ENCODE measurements at regions not wholly inside any gene's neighbourhood (a gene's known extent, or its start where the extent isn't known, plus 50 kb on each side); places are given as distances from the start of the nearest gene placed in this dataset.

DNA sequence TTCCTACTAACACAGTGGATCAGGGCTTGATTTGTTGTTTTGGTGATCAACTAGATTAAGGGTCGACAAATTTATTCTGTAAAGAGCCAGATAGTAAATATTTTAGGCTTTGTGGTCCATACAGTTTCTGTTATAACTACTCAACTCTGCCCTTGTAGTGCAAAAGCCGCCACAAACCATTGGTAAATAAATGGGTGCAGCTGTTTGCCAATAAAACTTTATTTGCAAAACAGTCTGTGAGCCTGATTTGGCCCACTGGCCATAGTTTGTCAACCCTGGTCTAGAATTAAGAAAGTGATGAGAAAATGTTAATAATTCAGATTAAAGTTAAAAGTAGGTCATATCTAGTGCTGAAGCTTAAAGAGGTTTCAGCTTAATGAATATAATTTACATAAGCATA lies 84.0 kb upstream of the TRIM2 start:
- Histone ChIP-seq H3K4me1 (ENCODE audit: control insufficient read depth, low read depth, low read length) (no peaks in the 10 kb centered on the region), H3K4me3 (ENCODE audit: low read length) (no peak overlapping the region), H3K36me3 (ENCODE audit: control insufficient read depth, low read depth, low read length) (no peaks in the 10 kb centered on the region)

DNA sequence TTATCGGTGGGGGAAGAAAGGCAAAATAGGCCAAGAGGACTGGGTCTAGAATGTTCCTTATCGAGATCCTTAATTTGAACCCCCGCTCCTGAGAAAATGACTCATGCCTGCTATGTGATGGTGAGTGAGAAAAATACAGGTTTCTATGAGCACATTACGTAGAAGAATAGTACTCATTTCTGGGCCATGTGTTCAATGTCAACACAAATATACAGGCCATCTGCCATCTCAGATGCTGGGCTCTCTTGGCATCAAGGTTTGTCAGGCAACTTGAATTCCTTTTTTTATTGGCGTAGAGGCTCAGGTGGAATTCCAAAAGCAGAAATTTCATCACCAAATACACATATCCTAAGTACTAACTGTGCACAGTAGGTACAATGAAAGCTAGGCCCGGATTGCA lies 81.4 kb upstream of the TRIM2 start:
- no peak overlapping the region for H3K9ac ChIP-seq (ENCODE audit: low read length)
- no peak overlapping the region for H3K27ac ChIP-seq (ENCODE audit: low read length)
- H3K4me3 ChIP-seq (ENCODE audit: low read length), result no peak overlapping the region
- no peaks in the 10 kb centered on the region for H3K9me3 ChIP-seq (ENCODE audit: control insufficient read depth, low read depth, low read length)
- H3K27me3 ChIP-seq (ENCODE audit: control insufficient read depth, insufficient read depth, low read length), result no peaks in the 10 kb centered on the region
- peaks cover 12% of the 10 kb centered on the region for H3K4me1 ChIP-seq (ENCODE audit: control insufficient read depth, low read depth, low read length)
- H3K36me3 ChIP-seq (ENCODE audit: control insufficient read depth, low read depth, low read length), result no peaks in the 10 kb centered on the region

More for the DNA sequence above, 84.0 kb upstream of the TRIM2 start:
- no peak overlapping the region for H3K27ac ChIP-seq (ENCODE audit: low read length)
- H3K9ac ChIP-seq (ENCODE audit: low read length), result no peak overlapping the region
- no peaks in the 10 kb centered on the region for H3K27me3 ChIP-seq (ENCODE audit: control insufficient read depth, insufficient read depth, low read length)
- no peaks in the 10 kb centered on the region for H3K9me3 ChIP-seq (ENCODE audit: control insufficient read depth, low read depth, low read length)

DNA sequence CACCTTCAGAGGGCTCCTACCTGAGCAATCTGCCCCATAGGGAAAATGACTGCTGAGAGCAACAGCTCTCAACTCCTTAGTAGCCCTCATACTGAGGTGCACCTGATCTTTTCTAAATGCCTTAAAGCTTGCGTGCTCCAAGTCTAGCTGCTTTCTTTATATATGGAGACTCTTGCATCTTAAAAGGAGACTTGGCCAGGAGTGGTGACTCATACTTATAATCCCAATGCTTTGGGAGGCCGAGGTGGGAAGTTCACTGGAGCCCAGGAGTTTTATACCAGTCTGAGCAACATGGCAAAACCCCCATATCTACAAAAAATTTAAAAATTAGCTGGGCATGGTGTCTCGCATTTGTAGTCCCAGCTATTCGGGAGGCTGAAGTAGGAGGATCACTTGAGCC lies 78.1 kb upstream of the TRIM2 start:
- H3K4me1 ChIP-seq (ENCODE audit: control insufficient read depth, low read depth, low read length), result peaks cover 12% of the 10 kb centered on the region
- H3K4me3 ChIP-seq (ENCODE audit: low read length), result no peak overlapping the region
- H3K27me3 ChIP-seq (ENCODE audit: control insufficient read depth, insufficient read depth, low read length), result no peaks in the 10 kb centered on the region
- no peak overlapping the region for H3K27ac ChIP-seq (ENCODE audit: low read length)
- no peak overlapping the region for H3K9ac ChIP-seq (ENCODE audit: low read length)
- no peaks in the 10 kb centered on the region for H3K36me3 ChIP-seq (ENCODE audit: control insufficient read depth, low read depth, low read length)
- no peaks in the 10 kb centered on the region for H3K9me3 ChIP-seq (ENCODE audit: control insufficient read depth, low read depth, low read length)

DNA sequence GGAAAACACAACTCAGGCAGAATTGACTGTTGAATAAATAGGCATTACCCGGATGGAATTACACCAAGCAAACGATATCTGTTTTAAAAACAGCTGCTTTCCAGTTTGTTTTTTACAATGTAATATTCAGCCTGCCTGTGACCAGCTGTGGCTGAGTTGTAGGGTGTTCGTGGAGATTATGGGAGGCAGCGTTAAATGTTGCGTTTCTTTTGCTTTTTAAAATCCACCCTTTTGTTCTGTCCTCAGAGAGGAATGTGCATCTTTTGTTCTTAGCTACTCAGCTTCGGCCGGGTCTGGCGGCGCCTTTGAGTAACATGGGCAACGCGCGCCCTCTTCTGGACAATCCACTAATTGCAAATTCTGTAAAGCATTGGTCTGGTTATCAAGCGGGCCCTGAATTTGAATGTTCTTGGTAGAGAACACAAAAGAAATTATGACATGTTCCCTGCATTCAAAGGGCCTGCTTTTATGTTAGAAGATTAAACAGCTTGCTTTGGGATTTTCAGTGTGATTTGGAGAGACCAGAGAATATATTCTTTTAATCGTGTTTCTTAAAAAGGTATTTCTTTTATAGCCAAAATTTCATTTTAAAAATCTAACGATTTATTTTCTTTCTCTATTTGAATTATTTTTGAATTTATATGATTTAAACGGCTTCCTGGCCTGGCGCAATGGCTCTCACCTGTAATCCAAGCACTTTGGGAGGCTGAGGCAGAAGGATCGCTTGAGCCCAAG lies 76.3 kb upstream of the TRIM2 start:
- no peak overlapping the region for H3K27ac ChIP-seq (ENCODE audit: low read length)
- peak overlapping the region; percentile 29 for H3K9ac ChIP-seq (ENCODE audit: low read length)
- H3K36me3 ChIP-seq (ENCODE audit: control insufficient read depth, low read depth, low read length), result no peaks in the 10 kb centered on the region
- H3K4me1 ChIP-seq (ENCODE audit: control insufficient read depth, low read depth, low read length), result peaks cover 12% of the 10 kb centered on the region
- peak overlapping the region; percentile 47 for H3K4me3 ChIP-seq (ENCODE audit: low read length)
- no peaks in the 10 kb centered on the region for H3K27me3 ChIP-seq (ENCODE audit: control insufficient read depth, insufficient read depth, low read length)
- H3K9me3 ChIP-seq (ENCODE audit: control insufficient read depth, low read depth, low read length), result no peaks in the 10 kb centered on the region

DNA sequence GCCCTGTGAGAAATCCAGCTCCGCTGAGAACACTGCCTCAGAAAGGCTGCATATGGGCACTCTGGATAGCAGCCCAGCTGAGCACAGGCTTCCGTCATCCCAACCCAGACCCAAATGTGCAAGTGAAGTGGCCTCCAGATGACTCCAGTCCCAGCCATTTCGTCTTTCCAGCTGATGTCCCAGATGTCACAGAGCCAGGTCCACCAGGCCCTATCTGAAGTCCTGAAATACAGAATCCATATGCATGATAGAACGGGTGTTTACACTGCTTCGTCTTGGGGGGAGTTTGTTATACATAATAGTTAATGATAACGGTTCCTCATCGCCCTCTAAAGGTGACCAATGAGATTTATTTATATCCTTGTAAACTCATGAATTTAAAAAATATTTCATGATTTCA lies 72.6 kb upstream of the TRIM2 start:
- no peaks in the 10 kb centered on the region for H3K9me3 ChIP-seq (ENCODE audit: control insufficient read depth, low read depth, low read length)

DNA sequence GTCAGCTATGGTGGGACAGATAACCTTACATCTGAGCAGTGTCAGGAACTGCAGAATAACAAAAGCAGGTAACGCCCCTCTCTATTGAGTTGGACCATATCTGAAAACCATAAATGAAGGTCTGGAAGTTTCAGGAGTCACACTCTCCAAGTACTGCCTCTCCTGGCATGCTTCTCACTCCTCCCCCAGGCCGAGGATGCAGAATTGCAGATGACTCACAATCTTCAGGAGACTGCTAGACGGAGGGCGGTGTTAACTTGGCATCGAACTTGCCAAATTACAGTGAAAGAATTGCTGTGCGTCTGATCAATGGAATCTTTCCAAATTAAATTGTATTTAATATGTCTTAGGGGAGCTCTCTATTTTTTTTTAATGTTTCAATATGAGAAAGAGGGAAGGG lies 67.1 kb upstream of the TRIM2 start:
- H3K36me3 ChIP-seq (ENCODE audit: control insufficient read depth, low read depth, low read length), result no peaks in the 10 kb centered on the region
- H3K27ac ChIP-seq (ENCODE audit: low read length), result no peak overlapping the region
- H3K9me3 ChIP-seq (ENCODE audit: control insufficient read depth, low read depth, low read length), result no peaks in the 10 kb centered on the region
- no peak overlapping the region for H3K9ac ChIP-seq (ENCODE audit: low read length)
- no peak overlapping the region for H3K4me3 ChIP-seq (ENCODE audit: low read length)
- H3K4me1 ChIP-seq (ENCODE audit: control insufficient read depth, low read depth, low read length), result no peaks in the 10 kb centered on the region
- no peaks in the 10 kb centered on the region for H3K27me3 ChIP-seq (ENCODE audit: control insufficient read depth, insufficient read depth, low read length)

More for the DNA sequence above, 72.6 kb upstream of the TRIM2 start:
- no peaks in the 10 kb centered on the region for H3K27me3 ChIP-seq (ENCODE audit: control insufficient read depth, insufficient read depth, low read length)
- no peak overlapping the region for H3K27ac ChIP-seq (ENCODE audit: low read length)
- H3K4me3 ChIP-seq (ENCODE audit: low read length), result no peak overlapping the region
- peaks cover 12% of the 10 kb centered on the region for H3K4me1 ChIP-seq (ENCODE audit: control insufficient read depth, low read depth, low read length)
- no peak overlapping the region for H3K9ac ChIP-seq (ENCODE audit: low read length)
- H3K36me3 ChIP-seq (ENCODE audit: control insufficient read depth, low read depth, low read length), result no peaks in the 10 kb centered on the region

DNA sequence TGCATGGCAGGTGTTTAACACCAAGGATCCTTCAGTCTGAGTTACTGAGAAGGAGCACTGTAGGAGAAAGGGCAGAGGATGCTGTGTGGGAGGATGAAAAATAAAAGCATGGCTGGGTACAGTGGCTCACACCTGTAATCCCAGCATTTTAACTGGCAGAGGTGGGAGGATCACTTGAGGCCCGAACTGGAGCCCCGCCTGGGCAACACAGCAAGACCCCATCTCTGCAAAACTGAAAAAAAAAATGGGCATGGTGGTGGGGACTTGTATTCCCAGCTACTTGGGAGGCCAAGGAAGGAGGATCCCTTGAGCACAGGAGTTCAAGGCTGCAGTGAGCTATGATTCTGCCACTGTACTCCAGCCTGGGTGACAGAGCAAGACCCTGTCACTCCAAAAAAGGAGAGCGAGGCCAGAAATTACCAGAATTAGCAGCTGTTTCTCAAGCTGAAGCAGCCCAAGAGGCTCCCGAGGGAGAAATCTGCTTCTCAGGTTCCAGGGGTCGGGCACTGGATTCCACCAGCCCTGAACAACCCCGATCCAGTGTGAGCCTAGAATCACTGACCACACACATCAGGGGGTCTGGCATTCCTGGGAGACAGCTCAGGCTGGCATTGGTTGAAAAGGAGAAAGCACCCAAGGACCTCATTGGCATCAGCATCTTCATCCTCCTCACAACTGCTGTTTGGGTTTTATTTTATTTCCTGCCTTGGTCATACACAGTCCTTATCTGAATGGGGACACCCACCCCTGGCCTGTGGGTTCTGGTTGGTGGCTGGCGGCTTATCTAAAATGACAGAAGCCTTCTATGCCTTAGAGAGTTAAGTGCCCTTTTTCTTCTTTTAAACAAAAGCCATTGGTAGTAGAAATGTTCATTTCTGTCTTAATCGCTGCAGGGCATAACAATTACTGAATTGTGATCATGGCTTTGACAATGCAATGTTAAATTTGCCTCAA lies 66.3 kb upstream of the TRIM2 start:
- H3K36me3 ChIP-seq (ENCODE audit: control insufficient read depth, low read depth, low read length), result no peaks in the 10 kb centered on the region
- H3K4me3 ChIP-seq (ENCODE audit: low read length), result no peak overlapping the region
- no peak overlapping the region for H3K9ac ChIP-seq (ENCODE audit: low read length)
- H3K9me3 ChIP-seq (ENCODE audit: control insufficient read depth, low read depth, low read length), result no peaks in the 10 kb centered on the region
- no peaks in the 10 kb centered on the region for H3K27me3 ChIP-seq (ENCODE audit: control insufficient read depth, insufficient read depth, low read length)
- no peaks in the 10 kb centered on the region for H3K4me1 ChIP-seq (ENCODE audit: control insufficient read depth, low read depth, low read length)
- no peak overlapping the region for H3K27ac ChIP-seq (ENCODE audit: low read length)

DNA sequence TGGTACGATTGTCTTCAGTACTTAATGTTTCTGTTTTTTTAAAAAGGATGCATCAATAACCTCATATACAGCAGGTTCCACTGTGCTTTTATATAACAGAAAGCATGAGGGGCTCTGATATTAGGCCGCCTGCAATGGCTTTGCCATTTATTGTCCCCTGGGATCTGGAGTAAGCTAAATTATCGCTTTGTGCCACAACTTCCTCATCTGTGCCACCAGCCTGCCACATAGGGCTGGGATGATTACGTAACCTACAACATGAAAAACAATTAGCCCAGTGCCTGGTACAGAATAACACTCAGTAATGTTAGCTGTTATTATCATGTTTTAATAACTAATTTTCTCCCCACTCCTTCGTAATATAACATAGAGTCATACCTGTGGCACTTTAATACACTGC lies 65.5 kb upstream of the TRIM2 start:
- Histone ChIP-seq H3K27ac (ENCODE audit: low read length) (no peak overlapping the region), H3K36me3 (ENCODE audit: control insufficient read depth, low read depth, low read length) (no peaks in the 10 kb centered on the region), H3K4me1 (ENCODE audit: control insufficient read depth, low read depth, low read length) (peaks cover 6% of the 10 kb centered on the region), H3K9ac (ENCODE audit: low read length) (no peak overlapping the region), H3K9me3 (ENCODE audit: control insufficient read depth, low read depth, low read length) (no peaks in the 10 kb centered on the region), H3K4me3 (ENCODE audit: low read length) (no peak overlapping the region), H3K27me3 (ENCODE audit: control insufficient read depth, insufficient read depth, low read length) (no peaks in the 10 kb centered on the region)

DNA sequence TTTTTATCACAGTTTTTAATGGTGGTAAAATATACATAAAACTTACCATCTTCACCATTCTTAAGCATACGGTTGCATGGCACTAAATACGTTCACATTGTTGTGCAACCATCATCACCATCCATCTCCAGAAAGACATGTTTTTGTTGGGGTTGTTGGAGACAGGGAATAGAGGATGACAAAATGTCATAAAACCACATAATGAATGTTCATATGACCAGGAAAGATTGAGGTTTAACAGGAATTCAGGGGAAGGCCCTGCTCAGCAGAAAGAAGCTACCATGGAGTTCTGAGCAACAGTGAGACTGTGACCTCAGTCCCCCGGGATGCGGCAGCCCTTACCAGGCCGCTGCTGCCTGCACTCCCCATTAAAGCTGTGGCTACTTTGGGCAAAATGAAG lies 63.9 kb upstream of the TRIM2 start:
- Histone ChIP-seq H3K9me3 (ENCODE audit: control insufficient read depth, low read depth, low read length) (no peaks in the 10 kb centered on the region), H3K9ac (ENCODE audit: low read length) (no peak overlapping the region), H3K36me3 (ENCODE audit: control insufficient read depth, low read depth, low read length) (no peaks in the 10 kb centered on the region), H3K4me3 (ENCODE audit: low read length) (no peak overlapping the region), H3K27ac (ENCODE audit: low read length) (no peak overlapping the region), H3K27me3 (ENCODE audit: control insufficient read depth, insufficient read depth, low read length) (no peaks in the 10 kb centered on the region), H3K4me1 (ENCODE audit: control insufficient read depth, low read depth, low read length) (peaks cover 6% of the 10 kb centered on the region)

DNA sequence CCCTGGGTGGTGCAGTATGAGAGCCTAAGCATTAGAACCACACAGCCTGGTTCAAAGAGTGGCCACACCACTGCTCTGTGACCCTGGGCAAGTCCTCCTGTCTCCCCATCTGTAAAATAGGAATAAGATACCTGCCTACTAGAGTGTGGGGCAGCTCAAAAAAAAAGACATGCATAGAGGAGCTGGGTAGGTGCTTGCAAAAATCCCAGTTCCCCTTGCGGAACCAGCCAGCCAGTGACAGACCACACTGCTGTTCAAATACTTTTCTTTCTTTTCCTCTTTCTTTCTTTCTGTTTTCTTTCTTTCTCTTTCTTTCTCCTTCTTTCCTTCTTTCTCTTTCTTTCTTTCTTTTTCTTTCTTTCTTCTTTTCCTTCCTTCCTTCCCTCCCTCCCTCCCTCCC lies 63.0 kb upstream of the TRIM2 start:
- Histone ChIP-seq H3K4me3 (ENCODE audit: low read length) (no peak overlapping the region), H3K9me3 (ENCODE audit: control insufficient read depth, low read depth, low read length) (no peaks in the 10 kb centered on the region), H3K36me3 (ENCODE audit: control insufficient read depth, low read depth, low read length) (no peaks in the 10 kb centered on the region), H3K9ac (ENCODE audit: low read length) (no peak overlapping the region), H3K27me3 (ENCODE audit: control insufficient read depth, insufficient read depth, low read length) (no peaks in the 10 kb centered on the region), H3K4me1 (ENCODE audit: control insufficient read depth, low read depth, low read length) (peaks cover 6% of the 10 kb centered on the region), H3K27ac (ENCODE audit: low read length) (no peak overlapping the region)

DNA sequence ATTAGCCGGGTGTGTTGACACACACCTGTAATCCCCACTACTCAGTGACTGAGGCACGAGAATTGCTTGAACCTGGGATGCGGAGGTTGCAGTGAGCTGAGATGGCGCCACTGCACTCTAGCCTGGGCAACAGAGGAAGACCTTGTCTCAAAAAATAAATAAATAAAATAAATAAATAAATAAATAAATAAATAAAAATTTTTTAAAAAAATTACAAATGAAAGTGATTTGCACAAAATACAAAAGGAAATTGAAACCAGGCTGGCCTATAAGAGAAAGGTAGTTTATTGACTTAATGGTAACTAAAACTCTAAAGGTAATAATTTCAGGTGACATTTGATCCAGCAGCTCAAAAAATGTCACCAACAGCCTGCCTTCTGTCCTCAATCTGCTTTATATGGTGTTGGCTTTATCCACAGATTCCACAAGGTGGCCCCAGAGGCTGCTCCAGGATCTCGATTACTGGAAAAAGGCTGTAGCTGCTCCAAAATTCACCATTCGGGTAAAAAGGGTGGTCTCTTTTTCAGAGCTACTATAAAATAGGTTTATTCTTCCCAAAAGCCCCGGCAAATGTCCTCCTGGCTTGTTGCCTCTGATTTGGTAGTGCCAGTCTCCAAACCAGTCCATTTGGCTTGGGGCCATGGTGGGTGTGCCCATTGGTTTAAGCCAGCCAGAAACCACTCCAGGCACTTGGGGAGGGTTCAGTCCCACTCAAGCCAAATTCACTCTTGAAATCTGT lies 61.4 kb upstream of the TRIM2 start:
- Histone ChIP-seq H3K4me3 (ENCODE audit: low read length) (no peak overlapping the region), H3K9me3 (ENCODE audit: control insufficient read depth, low read depth, low read length) (no peaks in the 10 kb centered on the region), H3K36me3 (ENCODE audit: control insufficient read depth, low read depth, low read length) (no peaks in the 10 kb centered on the region), H3K27me3 (ENCODE audit: control insufficient read depth, insufficient read depth, low read length) (no peaks in the 10 kb centered on the region), H3K4me1 (ENCODE audit: control insufficient read depth, low read depth, low read length) (peaks cover 6% of the 10 kb centered on the region), H3K9ac (ENCODE audit: low read length) (no peak overlapping the region), H3K27ac (ENCODE audit: low read length) (no peak overlapping the region)

All from iPS-18a (cell line).